ENCODE measurements at regions not wholly inside any gene's neighbourhood (a gene's known extent, or its start where the extent isn't known, plus 50 kb on each side); places are given as distances from the start of the nearest gene placed in this dataset.

- TF ChIP-seq CTCF (IDR thresholded peaks at IDR 0.05; ENCODE audit: low read depth, low read length, missing input control) (no peak), REST (IDR thresholded peaks at IDR 0.05) (no peak), MAX (IDR thresholded peaks at IDR 0.05) (no peak), ZBTB33 (IDR thresholded peaks at IDR 0.05) (no peak), ATF3 (IDR thresholded peaks at IDR 0.05) (no peak), EGR1 (IDR thresholded peaks at IDR 0.05; ENCODE audit: low read depth in 2 of 2) (no peak), YY1 (IDR thresholded peaks at IDR 0.05) (no peak)
These were observed 63.3 kb downstream of the IRF2BPL start for GRCh38 chr14:76965232-76965631.
